ENCODE measurements at regions not wholly inside any gene's neighbourhood (a gene's known extent, or its start where the extent isn't known, plus 50 kb on each side); places are given as distances from the start of the nearest gene placed in this dataset.

DNA sequence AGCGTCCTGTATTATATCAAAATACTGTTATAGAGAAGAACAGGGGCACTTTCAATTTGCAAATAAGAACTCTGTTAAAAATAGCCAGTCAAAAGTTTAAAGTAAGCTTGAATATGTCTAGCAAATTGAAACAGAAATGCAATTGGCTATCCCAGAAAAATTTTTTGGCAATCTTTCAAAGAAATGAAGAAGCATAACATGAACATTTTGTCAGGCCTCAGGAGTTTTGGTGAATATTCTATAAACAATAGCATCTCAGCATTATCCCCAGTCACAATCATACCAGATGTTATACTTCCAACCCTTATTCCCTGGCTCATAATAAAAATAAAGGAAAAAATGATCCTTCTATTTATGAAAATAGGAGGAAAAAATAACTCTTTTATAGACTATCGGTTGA is 252.4 kb downstream of the GRB14 start:
- H3K27ac ChIP-seq (ENCODE audit: low read depth, low read length) = no peak overlapping the region
- TF ChIP-seq, protein P1, sequence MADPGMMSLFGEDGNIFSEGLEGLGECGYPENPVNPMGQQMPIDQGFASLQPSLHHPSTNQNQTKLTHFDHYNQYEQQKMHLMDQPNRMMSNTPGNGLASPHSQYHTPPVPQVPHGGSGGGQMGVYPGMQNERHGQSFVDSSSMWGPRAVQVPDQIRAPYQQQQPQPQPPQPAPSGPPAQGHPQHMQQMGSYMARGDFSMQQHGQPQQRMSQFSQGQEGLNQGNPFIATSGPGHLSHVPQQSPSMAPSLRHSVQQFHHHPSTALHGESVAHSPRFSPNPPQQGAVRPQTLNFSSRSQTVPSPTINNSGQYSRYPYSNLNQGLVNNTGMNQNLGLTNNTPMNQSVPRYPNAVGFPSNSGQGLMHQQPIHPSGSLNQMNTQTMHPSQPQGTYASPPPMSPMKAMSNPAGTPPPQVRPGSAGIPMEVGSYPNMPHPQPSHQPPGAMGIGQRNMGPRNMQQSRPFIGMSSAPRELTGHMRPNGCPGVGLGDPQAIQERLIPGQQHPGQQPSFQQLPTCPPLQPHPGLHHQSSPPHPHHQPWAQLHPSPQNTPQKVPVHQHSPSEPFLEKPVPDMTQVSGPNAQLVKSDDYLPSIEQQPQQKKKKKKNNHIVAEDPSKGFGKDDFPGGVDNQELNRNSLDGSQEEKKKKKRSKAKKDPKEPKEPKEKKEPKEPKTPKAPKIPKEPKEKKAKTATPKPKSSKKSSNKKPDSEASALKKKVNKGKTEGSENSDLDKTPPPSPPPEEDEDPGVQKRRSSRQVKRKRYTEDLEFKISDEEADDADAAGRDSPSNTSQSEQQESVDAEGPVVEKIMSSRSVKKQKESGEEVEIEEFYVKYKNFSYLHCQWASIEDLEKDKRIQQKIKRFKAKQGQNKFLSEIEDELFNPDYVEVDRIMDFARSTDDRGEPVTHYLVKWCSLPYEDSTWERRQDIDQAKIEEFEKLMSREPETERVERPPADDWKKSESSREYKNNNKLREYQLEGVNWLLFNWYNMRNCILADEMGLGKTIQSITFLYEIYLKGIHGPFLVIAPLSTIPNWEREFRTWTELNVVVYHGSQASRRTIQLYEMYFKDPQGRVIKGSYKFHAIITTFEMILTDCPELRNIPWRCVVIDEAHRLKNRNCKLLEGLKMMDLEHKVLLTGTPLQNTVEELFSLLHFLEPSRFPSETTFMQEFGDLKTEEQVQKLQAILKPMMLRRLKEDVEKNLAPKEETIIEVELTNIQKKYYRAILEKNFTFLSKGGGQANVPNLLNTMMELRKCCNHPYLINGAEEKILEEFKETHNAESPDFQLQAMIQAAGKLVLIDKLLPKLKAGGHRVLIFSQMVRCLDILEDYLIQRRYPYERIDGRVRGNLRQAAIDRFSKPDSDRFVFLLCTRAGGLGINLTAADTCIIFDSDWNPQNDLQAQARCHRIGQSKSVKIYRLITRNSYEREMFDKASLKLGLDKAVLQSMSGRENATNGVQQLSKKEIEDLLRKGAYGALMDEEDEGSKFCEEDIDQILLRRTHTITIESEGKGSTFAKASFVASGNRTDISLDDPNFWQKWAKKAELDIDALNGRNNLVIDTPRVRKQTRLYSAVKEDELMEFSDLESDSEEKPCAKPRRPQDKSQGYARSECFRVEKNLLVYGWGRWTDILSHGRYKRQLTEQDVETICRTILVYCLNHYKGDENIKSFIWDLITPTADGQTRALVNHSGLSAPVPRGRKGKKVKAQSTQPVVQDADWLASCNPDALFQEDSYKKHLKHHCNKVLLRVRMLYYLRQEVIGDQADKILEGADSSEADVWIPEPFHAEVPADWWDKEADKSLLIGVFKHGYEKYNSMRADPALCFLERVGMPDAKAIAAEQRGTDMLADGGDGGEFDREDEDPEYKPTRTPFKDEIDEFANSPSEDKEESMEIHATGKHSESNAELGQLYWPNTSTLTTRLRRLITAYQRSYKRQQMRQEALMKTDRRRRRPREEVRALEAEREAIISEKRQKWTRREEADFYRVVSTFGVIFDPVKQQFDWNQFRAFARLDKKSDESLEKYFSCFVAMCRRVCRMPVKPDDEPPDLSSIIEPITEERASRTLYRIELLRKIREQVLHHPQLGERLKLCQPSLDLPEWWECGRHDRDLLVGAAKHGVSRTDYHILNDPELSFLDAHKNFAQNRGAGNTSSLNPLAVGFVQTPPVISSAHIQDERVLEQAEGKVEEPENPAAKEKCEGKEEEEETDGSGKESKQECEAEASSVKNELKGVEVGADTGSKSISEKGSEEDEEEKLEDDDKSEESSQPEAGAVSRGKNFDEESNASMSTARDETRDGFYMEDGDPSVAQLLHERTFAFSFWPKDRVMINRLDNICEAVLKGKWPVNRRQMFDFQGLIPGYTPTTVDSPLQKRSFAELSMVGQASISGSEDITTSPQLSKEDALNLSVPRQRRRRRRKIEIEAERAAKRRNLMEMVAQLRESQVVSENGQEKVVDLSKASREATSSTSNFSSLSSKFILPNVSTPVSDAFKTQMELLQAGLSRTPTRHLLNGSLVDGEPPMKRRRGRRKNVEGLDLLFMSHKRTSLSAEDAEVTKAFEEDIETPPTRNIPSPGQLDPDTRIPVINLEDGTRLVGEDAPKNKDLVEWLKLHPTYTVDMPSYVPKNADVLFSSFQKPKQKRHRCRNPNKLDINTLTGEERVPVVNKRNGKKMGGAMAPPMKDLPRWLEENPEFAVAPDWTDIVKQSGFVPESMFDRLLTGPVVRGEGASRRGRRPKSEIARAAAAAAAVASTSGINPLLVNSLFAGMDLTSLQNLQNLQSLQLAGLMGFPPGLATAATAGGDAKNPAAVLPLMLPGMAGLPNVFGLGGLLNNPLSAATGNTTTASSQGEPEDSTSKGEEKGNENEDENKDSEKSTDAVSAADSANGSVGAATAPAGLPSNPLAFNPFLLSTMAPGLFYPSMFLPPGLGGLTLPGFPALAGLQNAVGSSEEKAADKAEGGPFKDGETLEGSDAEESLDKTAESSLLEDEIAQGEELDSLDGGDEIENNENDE (IDR thresholded peaks at IDR 0.05; ENCODE audit: insufficient replicate concordance, low read length) = no peak

More for the DNA sequence above, 252.4 kb downstream of the GRB14 start:
- Histone ChIP-seq H2BK5ac (ENCODE audit: low read depth, low read length) (no peak overlapping the region), H2BK120ac (replicated peaks; ENCODE audit: low read depth, low read length) (no peak overlapping the region), H2AK5ac (ENCODE audit: low read depth, low read length) (no peak overlapping the region), H3K4me3 (ENCODE audit: extremely low read depth in 1 of 4, insufficient read depth in 2 of 4, low read depth in 3 of 4, low read length in 4 of 4) (no peak overlapping the region), H3K14ac (ENCODE audit: insufficient read length) (no peak overlapping the region), H3K23me2 (ENCODE audit: low read depth, low read length) (no peaks in the 10 kb centered on the region), H3K27me3 (replicated peaks in 1 of 4; ENCODE audit: control insufficient read depth in 3 of 4, extremely low read depth in 1 of 4, insufficient read depth in 3 of 4, low read length in 3 of 4) (no peaks in the 10 kb centered on the region), H3K4me1 (replicated peaks in 1 of 4; ENCODE audit: control insufficient read depth in 3 of 4, insufficient read depth in 4 of 4, low read length in 3 of 4) (no peaks in the 10 kb centered on the region), H2AFZ (ENCODE audit: low read length) (no peak overlapping the region), H4K91ac (replicated peaks; ENCODE audit: insufficient read length, low read length) (no peak overlapping the region), H3K23ac (ENCODE audit: insufficient read length) (no peak overlapping the region), H3K9ac (replicated peaks in 1 of 4; ENCODE audit: extremely low read depth in 1 of 4, low read depth in 3 of 4, low read length in 3 of 4) (no peak overlapping the region), H3K4ac (replicated peaks; ENCODE audit: insufficient read length, low read depth, low read length) (no peak overlapping the region), H2BK12ac (ENCODE audit: low read depth, low read length) (no peak overlapping the region), H3K79me1 (ENCODE audit: low read depth, low read length) (no peaks in the 10 kb centered on the region), H3K9me3 (ENCODE audit: insufficient read depth in 2 of 2, low read depth in 1 of 2, low read length in 1 of 2) (peaks cover 8 to 9% of the 10 kb centered on the region in 2 experiments; a peak in 2 of 4 replicates), H3K18ac (ENCODE audit: extremely low read depth, low read length) (no peak overlapping the region), H2BK20ac (ENCODE audit: low read length) (no peak overlapping the region), H3K36me3 (ENCODE audit: control insufficient read depth in 2 of 4, insufficient read depth in 4 of 4, low read length in 3 of 4) (no peaks in the 10 kb centered on the region), H3K56ac (replicated peaks; ENCODE audit: insufficient read length, low read depth, low read length) (no peak overlapping the region), H3K79me2 (ENCODE audit: control insufficient read depth in 1 of 2, insufficient read depth in 2 of 2, low read length in 2 of 2) (no peaks in the 10 kb centered on the region), H4K5ac (ENCODE audit: insufficient read length, low read depth, low read length) (no peak overlapping the region), H4K20me1 (replicated peaks in 1 of 2; ENCODE audit: control insufficient read depth in 1 of 2, insufficient read depth in 2 of 2, low read length in 2 of 2) (no peaks in the 10 kb centered on the region), H4K8ac (ENCODE audit: extremely low read depth, insufficient read depth, low read length) (no peak overlapping the region), H3K4me2 (ENCODE audit: insufficient read depth in 1 of 2, low read depth in 2 of 2, low read length in 2 of 2) (no peak overlapping the region), H2BK15ac (ENCODE audit: low read length) (no peak overlapping the region)
- CTCF ChIA-PET (ENCODE audit: partially characterized antibody) = no interaction called here
- FAIRE-seq (no peak), DNase-seq (ENCODE audit: low read depth in 1 of 2, low spot score in 2 of 2) (no peak)
- WGBS, 2 experiments (ENCODE audit: extremely low coverage in 1 of 2, insufficient coverage in 1 of 2, insufficient read length in 1 of 2, insufficient replicate concordance in 2 of 2, low coverage in 1 of 2, low lambda C conversion rate in 2 of 2, missing lambda C conversion rate in 1 of 2) = 93% methylated on average over 2 of the region's 2 CpGs; no CpG with 5 or more reads in 1 of the 2 experiments
- POLR2A ChIA-PET (ENCODE audit: partially characterized antibody) = no interaction called here

All from H1 (cell line).